ENCODE measurements at regions not wholly inside any gene's neighbourhood (a gene's known extent, or its start where the extent isn't known, plus 50 kb on each side); places are given as distances from the start of the nearest gene placed in this dataset.

- TF ChIP-seq EZH2 (IDR thresholded peaks at IDR 0.05; ENCODE audit: insufficient read depth, poor library complexity, severe bottlenecking) (no peak), EZH2phosphoT487 (IDR thresholded peaks at IDR 0.05; ENCODE audit: insufficient read depth, low read depth) (no peak)
These were observed 64.3 kb downstream of the DMRTA2 start for GRCh38 chr1:50358962-50359361.

Data from GM23248 (cell line).